Esophagus muscularis mucosa (tissue), 4 donors: ENCODE measurements at regions not wholly inside any gene's neighbourhood (a gene's known extent, or its start where the extent isn't known, plus 50 kb on each side); places are given as distances from the start of the nearest gene placed in this dataset.

Experiments used
- DNase-seq: peaks from one replicate; pipeline ENCODE4 v3.0.0-alpha.2; 2017; ENCODE audit errors: extremely low spot score
- H3K27ac ChIP-seq, 4 donors: fragments of 200-600 bp; sonication (generic); replicated peaks in 1 of 4; 1 replicate in 3 of 4; 2 replicates in 1 of 4; pipeline ENCODE4 v1.5.1; 2016 to 2019; ENCODE audit warnings: mild to moderate bottlenecking in 1 of 4
- H3K27me3 ChIP-seq, 4 donors: fragments of 200-600 bp; sonication (generic); one replicate each; pipeline versions ENCODE4 v1.5.1 to v1.6.0; 2016 to 2019
- H3K36me3 ChIP-seq, 4 donors: fragments of 200-600 bp; sonication (generic); one replicate each; pipeline ENCODE4 v1.5.1; 2016 to 2019
- H3K4me1 ChIP-seq, 4 donors: fragments of 200-600 bp; sonication (generic); one replicate each; pipeline ENCODE4 v1.5.1; 2016 to 2019
- H3K4me3 ChIP-seq, 4 donors: fragments of 200-600 bp; sonication (generic); 1 replicate in 2 of 4; 2 replicates in 2 of 4; pipeline ENCODE4 v1.5.1; 2016 to 2019; ENCODE audit warnings: mild to moderate bottlenecking in 4 of 4, moderate library complexity in 1 of 4
- H3K9me3 ChIP-seq, 4 donors: fragments of 200-600 bp; sonication (generic); 1 replicate in 3 of 4; 2 replicates in 1 of 4; pipeline ENCODE4 v1.5.1; 2016 to 2019
- EP300 ChIP-seq: sonication (generic); formaldehyde crosslinking; IDR thresholded peaks from one replicate; pipeline ENCODE4 v1.6.1; 2017; ENCODE audit warnings: antibody characterized with exemption
- POLR2A ChIP-seq: fragments of 450-650 bp; IDR thresholded peaks from one replicate; pipeline ENCODE4 v1.6.1; 2017; ENCODE audit warnings: antibody characterized with exemption, moderate library complexity, mild to moderate bottlenecking, low read depth
- POLR2AphosphoS5 ChIP-seq, 2 donors: sonication (generic); formaldehyde crosslinking; IDR thresholded peaks; one replicate each; pipeline ENCODE4 v1.6.1; 2017; ENCODE audit warnings: antibody characterized with exemption in 2 of 2
- WGBS: methylation state at CpG from one replicate; pipeline ENCODE4 v1.1.5; 2018; 5-methylcytosine and 5-hydroxymethylcytosine counted together
- intact Hi-C: fragments of 100-400 bp; cut with DNase I; formaldehyde crosslinking; loops from one replicate; pipeline ENCODE4 v1.15.1; 2023
- TF ChIP-seq, protein P1 (sequence below), 3 experiments: fragments of 200-600 bp in 2 of 3; fragments of 450-650 bp in 1 of 3; sonication (generic) in 2 of 3; IDR thresholded peaks; one replicate each; pipeline ENCODE4 v1.5.1; 2017 to 2019; ENCODE audit warnings: antibody characterized with exemption in 3 of 3, mild to moderate bottlenecking in 2 of 3, moderate library complexity in 1 of 3

DNA sequence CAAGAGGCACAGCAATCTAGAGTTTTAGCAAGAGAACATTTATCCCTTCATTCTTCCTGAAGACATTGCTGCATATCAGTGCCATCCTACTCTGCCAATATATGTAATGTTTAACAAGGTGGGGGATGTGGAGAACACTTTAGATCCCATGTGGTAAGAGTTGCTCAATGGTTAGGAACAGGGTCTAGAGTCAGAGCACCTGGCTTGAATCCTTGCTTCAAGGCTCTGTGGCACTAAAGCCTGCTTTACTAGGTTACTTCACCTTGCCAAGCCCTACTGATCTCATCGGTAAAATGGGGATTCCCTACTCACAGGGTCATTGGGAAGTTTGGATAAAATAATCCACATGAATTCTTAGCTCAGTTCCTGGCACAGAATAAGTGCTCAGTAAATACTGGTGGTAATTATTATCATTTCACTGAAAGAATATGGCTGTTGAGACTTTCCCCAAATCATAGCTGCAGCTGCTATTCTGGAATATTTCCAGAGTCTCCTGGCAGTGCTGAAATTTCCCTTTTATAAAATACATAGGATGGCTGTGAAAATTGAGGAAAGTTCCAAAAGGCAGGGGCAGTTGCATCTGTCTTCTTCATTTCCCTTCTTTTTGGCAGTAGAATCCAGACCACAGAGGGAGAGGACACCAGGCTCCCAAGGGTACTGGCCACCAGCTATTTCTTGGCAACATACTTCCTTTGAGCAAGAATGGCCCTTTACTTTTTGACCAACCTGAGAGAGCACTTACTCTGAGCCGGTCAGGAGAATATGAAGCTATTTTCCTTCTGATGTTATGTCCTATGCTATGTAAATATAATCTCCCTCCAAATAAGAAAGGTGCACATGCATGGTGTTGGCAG, 142.8 kb downstream of the PALM2AKAP2 start:
- Histone ChIP-seq H3K27me3 (no peaks in the 10 kb centered on the region), H3K27ac (no peak overlapping the region), H3K4me3 (no peak overlapping the region), H3K36me3 (peaks cover 0 to 6% (median 0%) of the 10 kb centered on the region in 4 donors), H3K4me1 (peaks cover 14 to 21% (median 14%) of the 10 kb centered on the region in 4 donors), H3K9me3 (no peaks in the 10 kb centered on the region)
- 62% methylated on average over 2 of the region's 2 CpGs for WGBS
- TF ChIP-seq POLR2A (no peak), EP300 (no peak), POLR2AphosphoS5 (IDR thresholded peaks at IDR 0.05) (no peak)
- TF ChIP-seq, protein P1, sequence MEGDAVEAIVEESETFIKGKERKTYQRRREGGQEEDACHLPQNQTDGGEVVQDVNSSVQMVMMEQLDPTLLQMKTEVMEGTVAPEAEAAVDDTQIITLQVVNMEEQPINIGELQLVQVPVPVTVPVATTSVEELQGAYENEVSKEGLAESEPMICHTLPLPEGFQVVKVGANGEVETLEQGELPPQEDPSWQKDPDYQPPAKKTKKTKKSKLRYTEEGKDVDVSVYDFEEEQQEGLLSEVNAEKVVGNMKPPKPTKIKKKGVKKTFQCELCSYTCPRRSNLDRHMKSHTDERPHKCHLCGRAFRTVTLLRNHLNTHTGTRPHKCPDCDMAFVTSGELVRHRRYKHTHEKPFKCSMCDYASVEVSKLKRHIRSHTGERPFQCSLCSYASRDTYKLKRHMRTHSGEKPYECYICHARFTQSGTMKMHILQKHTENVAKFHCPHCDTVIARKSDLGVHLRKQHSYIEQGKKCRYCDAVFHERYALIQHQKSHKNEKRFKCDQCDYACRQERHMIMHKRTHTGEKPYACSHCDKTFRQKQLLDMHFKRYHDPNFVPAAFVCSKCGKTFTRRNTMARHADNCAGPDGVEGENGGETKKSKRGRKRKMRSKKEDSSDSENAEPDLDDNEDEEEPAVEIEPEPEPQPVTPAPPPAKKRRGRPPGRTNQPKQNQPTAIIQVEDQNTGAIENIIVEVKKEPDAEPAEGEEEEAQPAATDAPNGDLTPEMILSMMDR (IDR thresholded peaks at IDR 0.05): no peak
- intact Hi-C loops: no loop called here
- DNase-seq: no peak

DNA sequence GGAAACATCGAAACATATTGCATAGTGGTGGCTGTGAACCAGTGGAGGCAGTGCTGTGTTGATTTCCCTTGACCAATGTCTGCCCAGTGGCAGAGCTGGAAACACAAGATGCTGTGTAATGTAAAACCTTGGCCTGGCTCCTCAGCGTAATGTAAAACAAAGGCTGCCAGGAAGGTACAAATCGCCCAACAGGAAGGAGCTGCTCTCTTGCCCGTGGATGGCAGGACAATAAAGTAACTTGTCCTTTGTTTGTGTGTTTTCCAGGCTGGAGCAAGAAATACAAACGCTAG, 143.4 kb downstream of the PALM2AKAP2 start:
- no peak overlapping the region for H3K4me3 ChIP-seq
- no peaks in the 10 kb centered on the region for H3K27me3 ChIP-seq
- DNase-seq: no peak
- no peaks in the 10 kb centered on the region for H3K9me3 ChIP-seq
- TF ChIP-seq, protein P1 (IDR thresholded peaks at IDR 0.05): no peak
- TF ChIP-seq EP300 (no peak), POLR2AphosphoS5 (IDR thresholded peaks at IDR 0.05) (no peak)
- peaks cover 0 to 6% (median 0%) of the 10 kb centered on the region in 4 donors for H3K36me3 ChIP-seq
- 75% methylated on average over 5 of the region's 5 CpGs for WGBS
- H3K27ac ChIP-seq: no peak overlapping the region
- peaks cover 8 to 16% (median 8%) of the 10 kb centered on the region in 4 donors for H3K4me1 ChIP-seq
- intact Hi-C loops: no loop called here

DNA sequence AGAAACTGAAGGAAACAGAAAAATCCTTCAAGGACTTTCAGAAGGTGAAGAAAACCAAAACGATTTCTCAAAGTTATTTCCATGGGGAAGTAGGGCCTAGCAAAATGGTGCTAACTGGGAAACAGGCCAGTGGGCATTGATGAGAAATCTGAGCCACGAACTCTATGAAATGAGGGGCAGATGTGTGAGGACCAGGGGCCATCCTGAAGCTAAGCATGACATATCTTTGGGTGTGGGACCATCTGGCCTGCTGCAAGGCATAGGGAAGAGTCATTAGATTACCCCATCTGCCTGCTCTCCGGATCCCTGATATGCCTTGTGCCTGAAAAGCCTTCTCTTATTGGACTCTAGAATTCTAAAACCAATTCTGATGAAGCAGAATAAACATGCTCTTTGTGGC, 143.8 kb downstream of the PALM2AKAP2 start:
- TF ChIP-seq POLR2A (no peak), POLR2AphosphoS5 (IDR thresholded peaks at IDR 0.05) (no peak), EP300 (no peak)
- TF ChIP-seq, protein P1 (IDR thresholded peaks at IDR 0.05): no peak
- intact Hi-C loops: no loop called here
- Histone ChIP-seq H3K27me3 (no peaks in the 10 kb centered on the region), H3K4me3 (no peak overlapping the region), H3K4me1 (peaks cover 4 to 12% (median 5%) of the 10 kb centered on the region in 4 donors), H3K9me3 (no peaks in the 10 kb centered on the region), H3K36me3 (peaks cover 0 to 6% (median 0%) of the 10 kb centered on the region in 4 donors), H3K27ac (no peak overlapping the region)
- DNase-seq: no peak
- WGBS: 87% methylated on average over 3 of the region's 3 CpGs

DNA sequence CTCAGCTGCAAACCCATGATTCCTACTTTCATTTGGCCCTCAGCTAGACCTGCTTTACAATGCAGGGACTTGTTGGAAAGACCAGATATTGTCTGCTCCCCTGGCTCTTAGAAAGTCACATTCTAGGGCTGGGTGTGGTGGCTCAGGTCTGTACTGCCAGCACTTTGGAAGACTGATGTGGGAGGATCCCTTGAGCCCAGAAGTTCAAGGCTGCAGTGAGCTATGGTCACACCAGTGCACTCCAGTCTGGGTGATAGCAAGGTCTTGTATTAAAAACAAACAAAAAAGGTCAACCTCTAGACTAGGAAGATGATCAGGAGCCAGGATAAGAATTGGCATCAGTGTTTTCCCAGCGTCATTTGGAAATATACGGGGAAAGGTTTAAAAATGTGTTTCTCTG, 145.8 kb downstream of the PALM2AKAP2 start:
- Histone ChIP-seq H3K36me3 (peaks cover 0 to 6% (median 0%) of the 10 kb centered on the region in 4 donors), H3K27ac (no peak overlapping the region), H3K9me3 (no peaks in the 10 kb centered on the region), H3K27me3 (no peaks in the 10 kb centered on the region), H3K4me1 (peaks cover 0 to 10% (median 5%) of the 10 kb centered on the region in 4 donors), H3K4me3 (no peak overlapping the region)
- TF ChIP-seq EP300 (no peak), POLR2AphosphoS5 (IDR thresholded peaks at IDR 0.05) (no peak), POLR2A (no peak)
- TF ChIP-seq, protein P1 (IDR thresholded peaks at IDR 0.05): no peak
- DNase-seq: no peak
- WGBS: 92% methylated on average over 2 of the region's 2 CpGs
- intact Hi-C loops: no loop called here
